ENCODE measurements at regions not wholly inside any gene's neighbourhood (a gene's known extent, or its start where the extent isn't known, plus 50 kb on each side); places are given as distances from the start of the nearest gene placed in this dataset.

- peak; percentile 14 for DNase-seq (ENCODE audit: low spot score)
These were observed 426.1 kb upstream of the FANCL start for GRCh38 chr2:58667137-58667774.

- DNase-seq (ENCODE audit: low spot score) = no peak
These were observed 425.3 kb upstream of the FANCL start for GRCh38 chr2:58666323-58666970.

- no peak for DNase-seq (ENCODE audit: low spot score)
These were observed 424.0 kb upstream of the FANCL start for GRCh38 chr2:58665154-58665553.

GRCh38 chr2:58664523-58665151, 423.5 kb upstream of the FANCL start:
- DNase-seq (ENCODE audit: low spot score) = no peak

- no peak for DNase-seq (ENCODE audit: low spot score)
These were observed 418.9 kb upstream of the FANCL start for GRCh38 chr2:58660046-58660445.

- no peak for DNase-seq (ENCODE audit: low spot score)
These were observed 414.0 kb upstream of the FANCL start for GRCh38 chr2:58655152-58655551.

- no peak for DNase-seq (ENCODE audit: low spot score)
These were observed 410.8 kb upstream of the FANCL start for GRCh38 chr2:58651930-58652329.

GRCh38 chr2:58650781-58651180, 409.7 kb upstream of the FANCL start:
- DNase-seq (ENCODE audit: low spot score) = no peak

- no peak for DNase-seq (ENCODE audit: low spot score)
These were observed 408.6 kb upstream of the FANCL start for GRCh38 chr2:58649756-58650155.

GRCh38 chr2:58645017-58645416, 403.9 kb upstream of the FANCL start:
- DNase-seq (ENCODE audit: low spot score) = no peak

GRCh38 chr2:58644451-58644850, 403.3 kb upstream of the FANCL start:
- DNase-seq (ENCODE audit: low spot score) = no peak

- no peak for DNase-seq (ENCODE audit: low spot score)
These were observed 399.9 kb upstream of the FANCL start for GRCh38 chr2:58641001-58641400.

GRCh38 chr2:58640042-58640441, 398.9 kb upstream of the FANCL start:
- DNase-seq (ENCODE audit: low spot score) = no peak

- DNase-seq (ENCODE audit: low spot score) = no peak
These were observed 397.2 kb upstream of the FANCL start for GRCh38 chr2:58638256-58638805.

- no peak for DNase-seq (ENCODE audit: low spot score)
These were observed 395.7 kb upstream of the FANCL start for GRCh38 chr2:58636872-58637271.

GRCh38 chr2:58635801-58636375, 394.8 kb upstream of the FANCL start:
- no peak for DNase-seq (ENCODE audit: low spot score)

- DNase-seq (ENCODE audit: low spot score) = no peak
These were observed 393.7 kb upstream of the FANCL start for GRCh38 chr2:58634653-58635370.

- peak; percentile 39 for DNase-seq (ENCODE audit: low spot score)
These were observed 392.7 kb upstream of the FANCL start for GRCh38 chr2:58633613-58634365.

- DNase-seq (ENCODE audit: low spot score) = no peak
These were observed 390.9 kb upstream of the FANCL start for GRCh38 chr2:58631986-58632385.

- no peak for DNase-seq (ENCODE audit: low spot score)
These were observed 388.5 kb upstream of the FANCL start for GRCh38 chr2:58629545-58630119.

GRCh38 chr2:58620896-58621295, 379.8 kb upstream of the FANCL start:
- no peak for DNase-seq (ENCODE audit: low spot score)

Data from RKO (cell line).